HepG2 (cell line): ENCODE measurements at regions not wholly inside any gene's neighbourhood (a gene's known extent, or its start where the extent isn't known, plus 50 kb on each side); places are given as distances from the start of the nearest gene placed in this dataset.

Experiments
- ATAC-seq: fragments of 200-7000 bp; cut with Tn5 transposase; 3 replicates; pipeline ENCODE4 v1.9.1; 2020; ENCODE audit warnings: mild to moderate bottlenecking, moderate library complexity
- BruUV-seq: library from RNA; stranded (reverse); fragments of 400-500 nt; replicated peaks from 2 replicates; lab custom pipeline; 2021; lab: Mats Ljungman, UMichigan
- CTCF ChIA-PET: fragments of 300-600 bp; formaldehyde crosslinking; extraction: SDS; loops from one replicate; lab custom pipeline; 2021; ENCODE audit warnings: low total read pairs, inconsistent platforms, low intra/inter-chr PET ratio; lab: Yijun Ruan, JAX
- POLR2A ChIA-PET: fragments of 350-600 bp; sonication (Branson Sonifier 250); formaldehyde crosslinking; loops from one replicate; lab custom pipeline; 2020; ENCODE audit warnings: antibody characterized with exemption, inconsistent platforms; lab: Yijun Ruan, JAX
- DNase-seq: peaks from one replicate; pipeline ENCODE4 v3.0.0-alpha.2; 2015; ENCODE audit warnings: low spot score
- FAIRE-seq: peaks from 3 replicates; lab custom pipeline; 2011; peaks lifted over from hg19 to GRCh38; lab: Jason Lieb, UNC
- H2AFZ ChIP-seq: one replicate; pipeline ENCODE4 v1.6.1; 2011; ENCODE audit warnings: low read length, inconsistent platforms
- H3K27ac ChIP-seq: fragments of 300-600 bp; 3 replicates; pipeline ENCODE4 v1.8.0; 2011; ENCODE audit warnings: mixed run types, mild to moderate bottlenecking, mixed read lengths, low read length, inconsistent platforms; ENCODE audit not compliant: insufficient read depth; ENCODE audit errors: extremely low read length
- H3K27me3 ChIP-seq, 2 experiments: fragments of 200-600 bp in 1 of 2; 2 replicates in 1 of 2; 3 replicates in 1 of 2; pipeline versions ENCODE4 v1.6.0 to v1.8.0; 2011; ENCODE audit warnings: low read length in 2 of 2, mild to moderate bottlenecking in 2 of 2, moderate library complexity in 2 of 2, inconsistent platforms in 1 of 2; ENCODE audit not compliant: insufficient read depth in 2 of 2, control insufficient read depth in 1 of 2
- H3K36me3 ChIP-seq, 2 experiments: fragments of 200-600 bp in 1 of 2; replicated peaks in 1 of 2; 2 replicates in 1 of 2; 3 replicates in 1 of 2; pipeline versions ENCODE4 v1.5.1 to v1.8.0; 2011; ENCODE audit warnings: low read length in 2 of 2, inconsistent platforms in 1 of 2; ENCODE audit not compliant: insufficient read depth in 2 of 2, control insufficient read depth in 1 of 2
- H3K4me1 ChIP-seq: 2 replicates; pipeline ENCODE4 v1.5.1; 2012; ENCODE audit warnings: low read length, inconsistent platforms; ENCODE audit not compliant: insufficient read depth
- H3K4me2 ChIP-seq: 2 replicates; pipeline ENCODE4 v1.6.0; 2011; ENCODE audit warnings: low read depth, low read length, inconsistent platforms
- H3K4me3 ChIP-seq, 3 experiments: fragments of 200-600 bp in 1 of 3; sonication (generic), shearing (Covaris generic) in 1 of 3; replicated peaks in 1 of 3; 2 replicates each; pipeline ENCODE4 v1.5.1; 2011 to 2016; ENCODE audit warnings: low read length in 3 of 3, inconsistent platforms in 2 of 3, low read depth in 2 of 3, mild to moderate bottlenecking in 2 of 3, control low read depth in 1 of 3, mixed read lengths in 1 of 3; ENCODE audit not compliant: insufficient read depth in 1 of 3
- H3K79me2 ChIP-seq: one replicate; pipeline ENCODE4 v1.6.1; 2011; ENCODE audit warnings: low read length, inconsistent platforms; ENCODE audit not compliant: insufficient read depth
- H3K9ac ChIP-seq: 2 replicates; pipeline ENCODE4 v1.6.0; 2011; ENCODE audit warnings: mild to moderate bottlenecking, low read depth, low read length, inconsistent platforms; ENCODE audit not compliant: insufficient read depth
- H3K9me3 ChIP-seq: 2 replicates; pipeline ENCODE4 v1.5.1; 2012; ENCODE audit warnings: mild to moderate bottlenecking, low read length
- H4K20me1 ChIP-seq: 2 replicates; pipeline ENCODE4 v1.6.0; 2011; ENCODE audit warnings: inconsistent platforms, mild to moderate bottlenecking, low read length, moderate library complexity; ENCODE audit not compliant: insufficient read depth
- BHLHE40 ChIP-seq: IDR thresholded peaks from 2 replicates; pipeline ENCODE4 v1.6.1; 2011; ENCODE audit warnings: low read length, improper control_type of control experiment
- IRX3 ChIP-seq: sonication (generic); formaldehyde crosslinking; IDR thresholded peaks from 2 replicates; pipeline ENCODE4 v1.8.1; 2023; ENCODE audit warnings: mild to moderate bottlenecking, low read depth, missing genetic modification reagents, borderline replicate concordance
- RBM39 ChIP-seq: fragments of 200-400 bp; formaldehyde crosslinking; IDR thresholded peaks from one replicate; pipeline ENCODE4 v1.6.1; 2018; ENCODE audit warnings: antibody characterized with exemption, mild to moderate bottlenecking, low read depth, low read length; ENCODE audit not compliant: poor library complexity, severe bottlenecking
- SMAD1 ChIP-seq: sonication (generic); formaldehyde crosslinking; IDR thresholded peaks from 2 replicates; pipeline ENCODE4 v1.4.0; 2020; ENCODE audit warnings: missing genetic modification reagents, low read depth, mild to moderate bottlenecking, borderline replicate concordance
- ZFP36L2 ChIP-seq: sonication (generic); formaldehyde crosslinking; IDR thresholded peaks from 2 replicates; pipeline ENCODE4 v1.4.0; 2020; ENCODE audit warnings: missing genetic modification reagents
- ZMAT3 ChIP-seq: sonication (generic); formaldehyde crosslinking; conservative IDR thresholded peaks from 2 replicates; pipeline ENCODE4 v1.7.0; 2021; ENCODE audit warnings: missing genetic modification reagents
- ZNF121 ChIP-seq: sonication (generic); formaldehyde crosslinking; IDR thresholded peaks from 2 replicates; pipeline ENCODE4 v1.5.0; 2020; ENCODE audit warnings: mild to moderate bottlenecking, missing genetic modification reagents
- ZNF296 ChIP-seq: sonication (generic); formaldehyde crosslinking; conservative IDR thresholded peaks from 2 replicates; pipeline ENCODE4 v1.5.0; 2020; ENCODE audit warnings: mild to moderate bottlenecking, missing genetic modification reagents
- ZNF607 ChIP-seq: sonication (generic); formaldehyde crosslinking; IDR thresholded peaks from 2 replicates; pipeline ENCODE4 v1.5.1; 2020; ENCODE audit warnings: missing genetic modification reagents, mild to moderate bottlenecking, borderline replicate concordance
- ZNF644 ChIP-seq: IDR thresholded peaks from 2 replicates; pipeline ENCODE4 v1.6.1; 2016; ENCODE audit warnings: low read depth
- WGBS: methylation state at CpG from one replicate; pipeline ENCODE4 v1.1.6; 2017; ENCODE audit warnings: low lambda C conversion rate; 5-methylcytosine and 5-hydroxymethylcytosine counted together
- in situ Hi-C: cut with HindIII; loops from 2 replicates; pipeline ENCODE4 v1.10.0; 2017; ENCODE audit warnings: low pct_unique_long_range_greater_than_20kb; ENCODE audit not compliant: extremely low pct_ligation_motif_present
- intact Hi-C: fragments of 100-400 bp; cut with micrococcal nuclease; formaldehyde crosslinking; loops from one replicate; pipeline ENCODE4 v1.10.0; 2022; ENCODE audit not compliant: unreplicated experiment
- TF ChIP-seq, protein P1 (sequence below): sonication (generic); formaldehyde crosslinking; IDR thresholded peaks from 2 replicates; pipeline ENCODE4 v1.9.0; 2021; ENCODE audit warnings: missing genetic modification reagents, borderline replicate concordance

DNA sequence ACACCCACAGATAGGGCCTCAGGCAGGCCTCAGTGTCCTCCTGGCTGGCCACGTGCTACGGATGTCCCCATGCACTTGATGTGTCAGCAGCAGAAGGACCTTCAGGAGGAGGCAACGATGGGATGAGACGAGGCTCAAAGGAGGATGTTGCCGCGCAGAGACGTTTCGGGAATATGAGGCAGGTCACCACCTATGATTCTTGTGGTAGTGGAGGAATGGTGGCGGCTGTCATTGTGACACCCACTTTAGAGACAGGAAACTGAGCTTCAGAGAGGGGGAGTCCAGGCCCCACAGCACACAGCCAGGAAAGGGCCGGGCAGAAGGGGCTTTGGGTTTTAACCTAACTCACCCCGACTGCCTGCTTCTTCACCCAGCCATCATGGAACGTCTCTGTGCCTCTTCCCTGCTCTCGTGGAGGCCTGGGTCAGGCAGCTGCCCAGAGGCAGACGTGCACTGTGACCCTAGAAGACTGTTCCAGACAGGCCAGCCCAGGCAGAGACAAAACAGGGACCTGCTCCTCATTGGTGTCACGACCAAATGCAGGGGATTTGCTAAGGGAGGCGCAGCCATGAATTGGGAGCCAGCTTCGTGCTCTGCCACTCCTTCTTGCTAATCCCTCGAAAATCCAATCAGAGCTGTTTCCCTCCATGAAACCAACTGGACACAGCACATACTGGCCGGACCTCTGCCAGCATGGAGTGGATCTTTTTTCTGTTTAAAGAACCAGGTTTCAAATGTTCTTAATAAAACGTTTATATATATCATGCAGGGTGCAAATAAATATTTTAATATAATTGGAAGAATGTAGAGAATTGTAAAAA, 169.2 kb downstream of the ASB1 start:
- Histone ChIP-seq H3K4me1 (peaks cover 16% of the 10 kb centered on the region), H3K36me3 (no peaks in the 10 kb centered on the region), H3K27ac (no peak overlapping the region), H3K9ac (no peak overlapping the region), H3K9me3 (no peaks in the 10 kb centered on the region), H4K20me1 (no peaks in the 10 kb centered on the region), H3K4me3 (no peak overlapping the region), H3K4me2 (no peak overlapping the region), H3K27me3 (peaks cover 6 to 64% of the 10 kb centered on the region in 2 experiments; a peak in 4 of 5 replicates), H2AFZ (no peak overlapping the region), H3K79me2 (no peaks in the 10 kb centered on the region)
- no peak for DNase-seq
- TF ChIP-seq ZNF296 (CRISPR knock-in tag) (no peak), ZNF607 (no peak), BHLHE40 (no peak), SMAD1 (CRISPR knock-in tag) (no peak), ZNF644 (CRISPR knock-in tag) (no peak), ZMAT3 (CRISPR knock-in tag) (no peak), ZNF121 (CRISPR knock-in tag) (no peak), ZFP36L2 (CRISPR knock-in tag) (no peak), RBM39 (no peak), IRX3 (CRISPR knock-in tag) (no peak)
- TF ChIP-seq, protein P1, sequence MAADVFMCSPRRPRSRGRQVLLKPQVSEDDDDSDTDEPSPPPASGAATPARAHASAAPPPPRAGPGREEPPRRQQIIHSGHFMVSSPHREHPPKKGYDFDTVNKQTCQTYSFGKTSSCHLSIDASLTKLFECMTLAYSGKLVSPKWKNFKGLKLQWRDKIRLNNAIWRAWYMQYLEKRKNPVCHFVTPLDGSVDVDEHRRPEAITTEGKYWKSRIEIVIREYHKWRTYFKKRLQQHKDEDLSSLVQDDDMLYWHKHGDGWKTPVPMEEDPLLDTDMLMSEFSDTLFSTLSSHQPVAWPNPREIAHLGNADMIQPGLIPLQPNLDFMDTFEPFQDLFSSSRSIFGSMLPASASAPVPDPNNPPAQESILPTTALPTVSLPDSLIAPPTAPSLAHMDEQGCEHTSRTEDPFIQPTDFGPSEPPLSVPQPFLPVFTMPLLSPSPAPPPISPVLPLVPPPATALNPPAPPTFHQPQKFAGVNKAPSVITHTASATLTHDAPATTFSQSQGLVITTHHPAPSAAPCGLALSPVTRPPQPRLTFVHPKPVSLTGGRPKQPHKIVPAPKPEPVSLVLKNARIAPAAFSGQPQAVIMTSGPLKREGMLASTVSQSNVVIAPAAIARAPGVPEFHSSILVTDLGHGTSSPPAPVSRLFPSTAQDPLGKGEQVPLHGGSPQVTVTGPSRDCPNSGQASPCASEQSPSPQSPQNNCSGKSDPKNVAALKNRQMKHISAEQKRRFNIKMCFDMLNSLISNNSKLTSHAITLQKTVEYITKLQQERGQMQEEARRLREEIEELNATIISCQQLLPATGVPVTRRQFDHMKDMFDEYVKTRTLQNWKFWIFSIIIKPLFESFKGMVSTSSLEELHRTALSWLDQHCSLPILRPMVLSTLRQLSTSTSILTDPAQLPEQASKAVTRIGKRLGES (CRISPR knock-in tag): no peak
- FAIRE-seq: no peak
- WGBS: 39% methylated on average over 19 of the region's 20 CpGs
- ChIA-PET POLR2A (no interaction called here), CTCF (no interaction called here)
- BruUV-seq: no TSS peak
- intact Hi-C loops (no loop called here), in situ Hi-C loops (no loop called here)
- no peak for ATAC-seq
